AG04450 (cell line): ENCODE measurements at regions not wholly inside any gene's neighbourhood (a gene's known extent, or its start where the extent isn't known, plus 50 kb on each side); places are given as distances from the start of the nearest gene placed in this dataset.
"Not testable (repeated sequence)": the region's sequence is repeated elsewhere in the genome, so short reads cannot be mapped to it uniquely, and the experiment has no call there.

Experiments
- CTCF ChIA-PET: fragments of 300-600, 350-600 bp; formaldehyde crosslinking; extraction: SDS; loops from one replicate; lab custom pipeline; 2022; ENCODE audit warnings: antibody characterized with exemption, inconsistent platforms; lab: Charles Lee
- POLR2A ChIA-PET: fragments of 350-600 bp; formaldehyde crosslinking; extraction: SDS; loops from one replicate; lab custom pipeline; 2021; ENCODE audit warnings: antibody characterized with exemption, inconsistent platforms; lab: Yijun Ruan, JAX
- DNase-seq: peaks from one replicate; pipeline ENCODE4 v3.0.0-alpha.2; 2011; ENCODE audit warnings: low read depth, low spot score
- H3K27ac ChIP-seq: one replicate; pipeline ENCODE4 v1.5.1; 2012; ENCODE audit warnings: low read depth, low read length, control low read depth
- H3K27me3 ChIP-seq: one replicate; pipeline ENCODE4 v1.6.0; 2012; ENCODE audit warnings: low read length; ENCODE audit not compliant: control insufficient read depth, insufficient read depth
- H3K4me3 ChIP-seq: 2 replicates; pipeline ENCODE4 v1.5.1; 2011; ENCODE audit warnings: mild to moderate bottlenecking, low read depth, low read length, control low read depth
- H3K9me3 ChIP-seq: 2 replicates; pipeline ENCODE4 v1.5.1; 2012; ENCODE audit warnings: low read length; ENCODE audit not compliant: control insufficient read depth, insufficient read depth
- TF ChIP-seq, protein P1 (sequence below): IDR thresholded peaks from 2 replicates; pipeline ENCODE4 v1.5.1; 2011; ENCODE audit warnings: low read depth, low read length, control low read depth, inconsistent platforms

GRCh38 chr1:177645491-177646190 lies 324.2 kb downstream of the SEC16B start:
- Histone ChIP-seq H3K27ac (no peak overlapping the region), H3K27me3 (no peaks in the 10 kb centered on the region), H3K9me3 (no peaks in the 10 kb centered on the region), H3K4me3 (no peak overlapping the region)
- POLR2A ChIA-PET: no interaction called here
- TF ChIP-seq, protein P1, sequence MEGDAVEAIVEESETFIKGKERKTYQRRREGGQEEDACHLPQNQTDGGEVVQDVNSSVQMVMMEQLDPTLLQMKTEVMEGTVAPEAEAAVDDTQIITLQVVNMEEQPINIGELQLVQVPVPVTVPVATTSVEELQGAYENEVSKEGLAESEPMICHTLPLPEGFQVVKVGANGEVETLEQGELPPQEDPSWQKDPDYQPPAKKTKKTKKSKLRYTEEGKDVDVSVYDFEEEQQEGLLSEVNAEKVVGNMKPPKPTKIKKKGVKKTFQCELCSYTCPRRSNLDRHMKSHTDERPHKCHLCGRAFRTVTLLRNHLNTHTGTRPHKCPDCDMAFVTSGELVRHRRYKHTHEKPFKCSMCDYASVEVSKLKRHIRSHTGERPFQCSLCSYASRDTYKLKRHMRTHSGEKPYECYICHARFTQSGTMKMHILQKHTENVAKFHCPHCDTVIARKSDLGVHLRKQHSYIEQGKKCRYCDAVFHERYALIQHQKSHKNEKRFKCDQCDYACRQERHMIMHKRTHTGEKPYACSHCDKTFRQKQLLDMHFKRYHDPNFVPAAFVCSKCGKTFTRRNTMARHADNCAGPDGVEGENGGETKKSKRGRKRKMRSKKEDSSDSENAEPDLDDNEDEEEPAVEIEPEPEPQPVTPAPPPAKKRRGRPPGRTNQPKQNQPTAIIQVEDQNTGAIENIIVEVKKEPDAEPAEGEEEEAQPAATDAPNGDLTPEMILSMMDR: no peak
- CTCF ChIA-PET: no interaction called here
- no peak for DNase-seq

DNA sequence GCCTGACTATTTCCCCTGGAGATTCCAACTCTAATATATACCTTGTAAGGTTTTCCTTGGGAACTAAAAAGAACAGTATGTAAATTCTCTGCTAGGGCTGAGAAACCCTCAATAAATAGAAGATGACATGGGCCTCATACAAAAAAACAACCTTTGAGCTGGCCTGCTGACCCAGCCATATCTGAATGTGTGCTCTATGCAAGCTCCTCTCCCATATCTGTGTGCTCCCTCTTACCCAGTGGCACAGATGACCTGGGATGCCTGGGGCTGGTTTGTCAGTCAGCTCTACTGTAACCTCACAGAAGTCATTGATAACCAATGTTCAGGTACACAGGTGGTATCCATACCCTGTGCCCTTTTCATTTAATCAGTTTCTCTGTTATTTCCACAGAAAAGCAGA lies 329.2 kb downstream of the SEC16B start:
- Histone ChIP-seq H3K4me3 (no peak overlapping the region), H3K27ac (no peak overlapping the region), H3K27me3 (no peaks in the 10 kb centered on the region), H3K9me3 (no peaks in the 10 kb centered on the region)
- no peak for DNase-seq
- POLR2A ChIA-PET: no interaction called here
- TF ChIP-seq, protein P1: no peak
- CTCF ChIA-PET: no interaction called here

- DNase-seq, CTCF ChIA-PET, H3K27me3 ChIP-seq, H3K9me3 ChIP-seq, POLR2A ChIA-PET, H3K4me3 ChIP-seq, H3K27ac ChIP-seq: not testable (repeated sequence)
Measured at GRCh38 chr1:177634151-177634550, 335.7 kb downstream of the SEC16B start.

DNA sequence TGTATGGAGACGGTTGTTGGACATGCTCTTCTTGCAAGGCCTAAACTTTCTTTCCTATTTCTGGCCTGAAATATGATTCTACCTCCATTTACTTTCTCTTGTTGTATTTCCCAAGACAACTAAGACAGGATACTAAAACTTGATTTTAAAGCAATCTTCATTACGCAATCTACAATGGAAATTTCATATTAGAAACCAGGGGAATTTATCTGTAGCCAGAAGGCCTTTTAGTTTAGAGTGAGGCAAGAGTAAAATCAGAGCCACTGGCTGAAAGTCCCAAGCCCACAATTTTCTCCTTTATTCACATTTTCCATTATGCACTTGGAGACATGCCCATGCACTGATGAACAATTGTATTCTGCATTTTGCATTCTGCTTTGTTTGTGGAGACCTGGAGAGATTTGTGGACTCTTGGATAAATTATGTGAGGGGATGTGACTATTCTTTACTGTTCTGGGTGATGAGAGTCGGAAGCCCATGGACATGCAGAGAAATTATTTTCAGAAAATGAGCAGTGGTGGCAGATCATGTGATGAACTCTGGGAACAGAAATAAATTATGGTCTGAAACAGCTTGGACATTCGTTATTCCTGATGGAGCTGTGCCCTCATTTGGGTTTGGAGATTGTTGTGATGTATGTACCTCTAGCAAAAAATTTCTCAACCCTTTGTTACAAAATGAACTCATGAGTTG lies 336.8 kb downstream of the SEC16B start:
- H3K4me3 ChIP-seq: no peak overlapping the region
- H3K27me3 ChIP-seq: no peaks in the 10 kb centered on the region
- no peaks in the 10 kb centered on the region for H3K9me3 ChIP-seq
- H3K27ac ChIP-seq: no peak overlapping the region
- TF ChIP-seq, protein P1: no peak
- DNase-seq: no peak
- CTCF ChIA-PET: no interaction called here
- POLR2A ChIA-PET: no interaction called here

DNA sequence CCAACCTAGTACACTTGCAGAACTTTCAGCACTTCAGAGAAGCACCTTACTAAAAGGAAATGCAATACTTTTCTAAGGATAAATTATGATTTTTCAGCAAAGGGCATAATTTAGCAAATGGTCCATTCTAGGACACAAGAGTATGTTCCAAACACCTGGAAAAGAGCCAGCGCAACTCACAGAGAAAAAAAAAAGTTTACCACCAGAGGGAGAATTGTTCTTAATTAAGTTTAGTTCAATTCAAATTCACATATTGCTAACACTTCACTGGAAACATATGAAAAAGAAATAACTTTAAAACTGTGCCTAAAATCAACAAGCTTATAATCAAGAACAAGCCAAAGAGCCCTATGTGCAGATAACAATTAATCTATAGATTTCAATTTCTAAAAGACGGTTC lies 338.1 kb downstream of the SEC16B start:
- H3K27me3 ChIP-seq: no peaks in the 10 kb centered on the region
- ChIA-PET CTCF (no interaction called here), POLR2A (no interaction called here)
- H3K9me3 ChIP-seq: no peaks in the 10 kb centered on the region
- H3K27ac ChIP-seq: no peak overlapping the region
- DNase-seq: no peak
- TF ChIP-seq, protein P1: no peak
- no peak overlapping the region for H3K4me3 ChIP-seq
